ENCODE measurements at regions not wholly inside any gene's neighbourhood (a gene's known extent, or its start where the extent isn't known, plus 50 kb on each side); places are given as distances from the start of the nearest gene placed in this dataset.

DNA sequence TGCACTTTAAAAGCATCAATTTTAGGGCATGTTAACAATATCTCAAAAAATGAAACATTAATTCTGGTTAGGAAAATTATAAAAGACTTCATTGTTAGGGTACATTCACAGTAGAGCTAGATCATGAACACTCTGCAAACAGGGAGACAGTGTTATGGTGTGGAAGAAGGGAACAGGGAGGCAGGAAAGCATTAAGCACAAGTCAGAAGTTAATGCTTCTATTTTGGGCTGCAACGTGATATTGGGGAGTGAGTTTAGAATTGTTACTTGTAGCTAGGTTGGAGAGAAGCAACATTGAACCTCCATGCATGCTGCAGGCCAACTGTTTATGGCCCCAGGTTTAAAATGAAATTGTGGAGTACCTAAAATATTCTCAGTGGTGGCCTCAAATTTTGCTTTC is 278.1 kb upstream of the NMUR2 start:
- Histone ChIP-seq H3K4me1 (ENCODE audit: control insufficient read depth, insufficient read depth, low read length) (no peaks in the 10 kb centered on the region), H3K9me3 (replicated peaks; ENCODE audit: control insufficient read depth, low read depth, low read length) (no peaks in the 10 kb centered on the region), H3K27me3 (ENCODE audit: control insufficient read depth, insufficient read depth, low read length) (no peaks in the 10 kb centered on the region), H3K36me3 (ENCODE audit: control insufficient read depth, insufficient read depth, low read length) (no peaks in the 10 kb centered on the region), H3K4me3 (ENCODE audit: low read length) (no peak overlapping the region), H3K27ac (ENCODE audit: low read length) (no peak overlapping the region)
- WGBS (ENCODE audit: insufficient coverage): 44% methylated on average over 1 of the region's 1 CpG
- peak; percentile 5 for DNase-seq

DNA sequence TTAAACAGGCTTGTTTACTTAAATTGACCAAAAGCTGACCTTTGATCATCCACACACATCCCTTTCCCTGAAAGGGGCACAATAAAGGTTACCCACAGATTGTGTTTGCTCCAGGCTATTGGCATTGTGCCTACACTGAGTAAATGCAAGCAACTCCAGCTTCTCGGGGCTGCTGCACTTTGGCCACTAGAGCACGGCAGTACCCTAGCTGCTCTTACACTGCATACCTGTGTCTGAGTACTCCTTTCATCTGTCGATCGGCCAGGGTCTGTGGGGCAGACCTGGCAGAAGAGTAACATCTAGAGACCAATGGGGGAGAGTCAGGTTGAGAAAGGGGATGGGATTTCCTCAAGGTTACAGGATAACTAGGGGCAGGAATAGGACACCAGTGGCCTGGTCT is 281.9 kb upstream of the NMUR2 start:
- DNase-seq: no peak
- WGBS (ENCODE audit: insufficient coverage): no CpG with 5 or more reads among the region's 4 CpGs
- Histone ChIP-seq H3K27me3 (ENCODE audit: control insufficient read depth, insufficient read depth, low read length) (no peaks in the 10 kb centered on the region), H3K27ac (ENCODE audit: low read length) (no peak overlapping the region), H3K9me3 (replicated peaks; ENCODE audit: control insufficient read depth, low read depth, low read length) (no peaks in the 10 kb centered on the region), H3K4me3 (ENCODE audit: low read length) (no peak overlapping the region), H3K4me1 (ENCODE audit: control insufficient read depth, insufficient read depth, low read length) (no peaks in the 10 kb centered on the region), H3K36me3 (ENCODE audit: control insufficient read depth, insufficient read depth, low read length) (no peaks in the 10 kb centered on the region)

DNA sequence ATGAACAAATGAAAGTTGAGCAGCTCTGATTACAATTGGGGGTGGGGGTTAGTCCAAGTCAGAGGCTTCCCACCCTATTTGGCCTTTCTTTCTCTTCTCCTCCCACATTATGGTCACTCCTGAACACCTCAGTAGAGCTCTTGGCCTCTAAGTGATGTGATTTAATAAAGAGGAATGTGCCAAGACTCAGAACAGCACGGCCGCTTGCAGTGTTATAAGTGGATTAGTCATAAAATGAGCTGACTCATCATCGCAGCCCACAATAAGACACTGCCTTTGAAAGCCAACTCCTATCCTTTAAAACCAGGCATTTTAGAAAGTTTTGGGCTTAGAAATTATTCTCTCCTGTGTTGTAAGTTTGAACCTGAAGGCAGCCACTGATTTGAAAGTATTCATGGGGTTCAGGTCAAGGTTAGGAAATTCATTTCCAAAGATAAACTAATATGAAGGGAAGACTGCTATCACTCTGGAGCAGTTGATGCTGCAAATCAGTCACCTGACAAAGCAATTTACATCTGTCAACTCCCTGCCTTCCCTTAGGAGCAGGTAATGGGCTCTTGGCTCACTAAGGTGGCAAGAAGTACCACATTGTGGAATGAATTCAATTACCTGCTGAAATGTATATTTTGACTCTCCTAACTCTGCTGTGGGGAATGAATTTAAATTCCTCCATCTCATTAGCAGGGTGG is 283.6 kb upstream of the NMUR2 start:
- Histone ChIP-seq H3K4me3 (ENCODE audit: low read length) (no peak overlapping the region), H3K36me3 (ENCODE audit: control insufficient read depth, insufficient read depth, low read length) (no peaks in the 10 kb centered on the region), H3K9me3 (replicated peaks; ENCODE audit: control insufficient read depth, low read depth, low read length) (peaks cover 2% of the 10 kb centered on the region), H3K27ac (ENCODE audit: low read length) (no peak overlapping the region), H3K27me3 (ENCODE audit: control insufficient read depth, insufficient read depth, low read length) (no peaks in the 10 kb centered on the region), H3K4me1 (ENCODE audit: control insufficient read depth, insufficient read depth, low read length) (no peaks in the 10 kb centered on the region)
- DNase-seq: peak; percentile 47
- whole genome bisulfite sequencing (ENCODE audit: insufficient coverage): no CpG with 5 or more reads among the region's 3 CpGs

DNA sequence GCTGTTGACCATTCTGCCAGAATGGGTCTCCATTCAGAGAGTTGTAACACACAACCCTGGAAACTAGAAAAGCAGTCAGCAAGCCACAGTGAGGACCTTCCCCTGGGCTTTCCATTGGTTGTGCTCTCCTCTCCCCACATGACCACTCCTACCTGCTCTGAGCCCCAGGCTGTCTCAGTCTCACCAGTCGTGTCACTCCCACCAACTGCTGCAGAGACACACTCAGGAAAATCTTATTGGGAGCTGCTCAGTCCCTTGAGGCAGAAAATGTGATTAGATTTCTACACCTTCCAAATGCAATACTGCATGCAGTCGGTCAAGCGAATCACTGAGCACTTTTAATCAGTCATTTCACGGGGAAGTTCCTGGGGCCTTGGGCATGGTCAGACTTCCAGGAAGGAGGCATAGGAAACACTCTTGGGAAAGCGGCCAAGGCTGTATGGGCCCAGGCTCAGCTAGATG is 284.2 kb upstream of the NMUR2 start:
- H3K36me3 ChIP-seq (ENCODE audit: control insufficient read depth, insufficient read depth, low read length): no peaks in the 10 kb centered on the region
- DNase-seq: no peak
- no peaks in the 10 kb centered on the region for H3K27me3 ChIP-seq (ENCODE audit: control insufficient read depth, insufficient read depth, low read length)
- H3K9me3 ChIP-seq (replicated peaks; ENCODE audit: control insufficient read depth, low read depth, low read length): peaks cover 2% of the 10 kb centered on the region
- H3K4me3 ChIP-seq (ENCODE audit: low read length): no peak overlapping the region
- WGBS (ENCODE audit: insufficient coverage): 92% methylated on average over 3 of the region's 5 CpGs
- no peak overlapping the region for H3K27ac ChIP-seq (ENCODE audit: low read length)
- no peaks in the 10 kb centered on the region for H3K4me1 ChIP-seq (ENCODE audit: control insufficient read depth, insufficient read depth, low read length)

DNA sequence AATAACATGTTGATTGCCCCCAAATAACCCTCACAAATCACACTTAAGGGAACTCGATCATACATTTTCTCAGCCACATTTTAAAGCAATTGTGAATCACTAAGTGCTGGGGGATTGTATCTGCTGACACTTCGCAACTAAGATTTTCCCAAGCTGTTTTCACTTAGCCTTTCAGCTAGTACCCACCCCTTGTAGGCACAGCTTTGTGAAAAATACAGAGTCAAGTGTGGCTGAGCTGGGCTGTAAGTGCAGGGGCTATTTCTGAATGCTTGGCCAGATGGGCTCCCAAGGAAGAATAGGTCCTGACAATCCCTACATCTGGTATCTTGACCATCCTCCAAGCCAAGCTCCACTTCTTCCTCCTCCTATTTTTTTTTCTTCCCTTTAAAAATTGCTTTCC is 289.2 kb upstream of the NMUR2 start:
- Histone ChIP-seq H3K36me3 (ENCODE audit: control insufficient read depth, insufficient read depth, low read length) (no peaks in the 10 kb centered on the region), H3K9me3 (replicated peaks; ENCODE audit: control insufficient read depth, low read depth, low read length) (peaks cover 6% of the 10 kb centered on the region), H3K27me3 (ENCODE audit: control insufficient read depth, insufficient read depth, low read length) (no peaks in the 10 kb centered on the region), H3K27ac (ENCODE audit: low read length) (no peak overlapping the region), H3K4me3 (ENCODE audit: low read length) (no peak overlapping the region), H3K4me1 (ENCODE audit: control insufficient read depth, insufficient read depth, low read length) (no peaks in the 10 kb centered on the region)
- no CpG with 5 or more reads among the region's 2 CpGs for WGBS (ENCODE audit: insufficient coverage)
- no peak for DNase-seq

DNA sequence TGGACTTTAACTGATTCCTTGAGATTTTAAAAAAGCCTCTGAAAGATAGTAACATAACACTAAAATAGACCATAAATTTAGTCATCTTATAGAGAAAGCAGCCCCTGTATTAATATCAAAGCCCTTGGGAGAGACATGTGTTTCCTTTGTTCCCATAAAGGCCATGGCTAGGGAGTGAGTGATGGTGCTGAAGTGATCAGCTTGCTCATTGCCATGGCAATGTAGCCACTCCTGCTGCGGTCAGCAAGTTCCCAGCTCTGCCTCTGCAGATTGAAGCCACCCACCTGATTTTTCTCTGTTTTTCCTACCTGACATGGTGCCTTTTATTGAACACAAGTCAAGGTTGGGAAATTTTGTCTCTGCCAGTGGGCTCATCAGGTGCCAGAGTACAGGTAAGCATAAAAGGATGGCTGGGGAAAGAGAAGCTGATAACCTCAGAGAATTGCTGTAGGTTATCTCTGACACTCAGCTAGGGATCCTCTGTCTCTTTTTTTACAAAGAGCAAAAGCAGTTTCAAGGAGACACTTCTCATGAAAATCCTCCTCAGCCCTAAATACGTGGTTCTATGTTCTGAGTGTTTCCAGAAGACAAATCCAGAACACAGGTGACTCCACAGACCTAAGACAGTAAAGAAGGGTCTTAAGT is 296.3 kb upstream of the NMUR2 start:
- H3K4me1 ChIP-seq (ENCODE audit: control insufficient read depth, insufficient read depth, low read length): no peaks in the 10 kb centered on the region

DNA sequence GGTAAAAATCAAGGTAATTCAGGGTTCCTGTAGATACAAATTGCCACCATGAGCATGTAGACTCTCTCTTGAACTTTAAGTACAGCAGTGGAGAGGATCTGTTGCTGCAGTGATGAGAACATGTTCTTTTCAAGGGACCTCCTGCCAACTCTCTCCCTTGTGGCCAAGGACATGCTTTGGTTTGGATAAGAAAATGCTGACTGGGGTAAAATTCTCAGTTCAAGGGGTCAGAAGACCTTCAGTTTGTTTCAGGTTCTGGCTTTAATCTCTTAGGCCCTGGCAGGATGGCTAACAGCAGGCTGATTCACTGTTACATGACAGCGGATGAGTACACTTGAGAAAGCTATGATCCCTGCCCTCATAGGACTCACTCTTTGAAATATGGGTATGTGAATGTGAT is 299.2 kb upstream of the NMUR2 start:
- no CpG with 5 or more reads among the region's 1 CpG for WGBS (ENCODE audit: insufficient coverage)
- no peaks in the 10 kb centered on the region for H3K36me3 ChIP-seq (ENCODE audit: control insufficient read depth, insufficient read depth, low read length)
- no peak overlapping the region for H3K4me3 ChIP-seq (ENCODE audit: low read length)
- no peak for DNase-seq
- H3K27me3 ChIP-seq (ENCODE audit: control insufficient read depth, insufficient read depth, low read length): no peaks in the 10 kb centered on the region
- peaks cover 3% of the 10 kb centered on the region for H3K9me3 ChIP-seq (replicated peaks; ENCODE audit: control insufficient read depth, low read depth, low read length)
- H3K27ac ChIP-seq (ENCODE audit: low read length): no peak overlapping the region
- no peaks in the 10 kb centered on the region for H3K4me1 ChIP-seq (ENCODE audit: control insufficient read depth, insufficient read depth, low read length)

More for the DNA sequence above, 296.3 kb upstream of the NMUR2 start:
- Histone ChIP-seq H3K36me3 (ENCODE audit: control insufficient read depth, insufficient read depth, low read length) (no peaks in the 10 kb centered on the region), H3K9me3 (replicated peaks; ENCODE audit: control insufficient read depth, low read depth, low read length) (peaks cover 5% of the 10 kb centered on the region), H3K27ac (ENCODE audit: low read length) (no peak overlapping the region), H3K27me3 (ENCODE audit: control insufficient read depth, insufficient read depth, low read length) (no peaks in the 10 kb centered on the region), H3K4me3 (ENCODE audit: low read length) (no peak overlapping the region)
- WGBS (ENCODE audit: insufficient coverage): no CpG with 5 or more reads among the region's 2 CpGs
- DNase-seq: no peak

DNA sequence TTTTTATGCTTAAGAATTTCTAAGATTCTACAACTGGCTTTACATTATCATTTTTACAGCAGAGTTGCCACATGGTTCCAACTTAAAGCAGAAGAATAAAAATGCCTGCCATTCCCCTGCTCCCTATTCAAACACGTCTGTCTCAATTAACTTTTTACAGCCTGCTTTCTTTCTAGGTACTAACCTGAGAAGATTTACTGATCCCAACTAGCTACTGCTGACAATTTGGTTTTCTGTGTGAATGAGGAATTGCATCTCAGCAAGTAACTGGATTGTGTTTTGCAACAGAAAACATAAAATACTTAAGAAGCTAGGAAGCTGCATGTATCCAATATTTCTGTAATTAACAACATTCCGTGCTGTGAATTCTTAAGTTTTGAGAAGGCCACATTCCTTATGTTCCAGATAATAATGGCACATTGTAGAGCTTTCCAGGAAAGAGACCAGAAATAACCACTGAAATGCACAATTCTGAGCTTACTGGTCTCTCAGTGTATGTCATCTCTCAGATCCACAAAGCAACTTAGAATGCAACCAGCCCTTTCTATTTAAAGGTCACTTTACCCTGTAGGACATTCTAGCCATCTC is 306.8 kb upstream of the NMUR2 start:
- Histone ChIP-seq H3K4me1 (ENCODE audit: control insufficient read depth, insufficient read depth, low read length) (no peaks in the 10 kb centered on the region), H3K9me3 (replicated peaks; ENCODE audit: control insufficient read depth, low read depth, low read length) (no peaks in the 10 kb centered on the region), H3K27ac (ENCODE audit: low read length) (no peak overlapping the region), H3K27me3 (ENCODE audit: control insufficient read depth, insufficient read depth, low read length) (no peaks in the 10 kb centered on the region), H3K36me3 (ENCODE audit: control insufficient read depth, insufficient read depth, low read length) (no peaks in the 10 kb centered on the region), H3K4me3 (ENCODE audit: low read length) (no peak overlapping the region)
- WGBS (ENCODE audit: insufficient coverage): no CpG with 5 or more reads among the region's 2 CpGs
- no peak for DNase-seq

DNA sequence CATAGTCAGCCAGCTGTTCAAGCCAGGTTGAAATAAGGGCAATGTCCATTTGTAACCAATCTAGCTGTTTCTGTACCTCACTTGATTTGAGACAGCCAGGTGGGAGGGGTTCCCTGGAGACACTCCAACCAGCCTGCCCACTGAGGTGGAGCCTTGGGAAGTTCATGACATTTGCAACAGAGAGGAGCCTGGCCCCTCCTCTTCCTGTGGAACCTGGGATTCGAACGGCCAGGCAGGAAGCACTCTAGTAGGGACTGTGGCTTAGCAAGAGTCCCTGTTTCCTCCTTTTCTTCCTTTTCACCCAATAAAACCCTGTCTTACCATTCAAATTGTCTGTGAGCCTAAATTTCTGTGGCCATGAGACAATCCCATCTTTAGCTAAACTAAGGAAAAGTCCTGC is 312.3 kb upstream of the NMUR2 start:
- Histone ChIP-seq H3K27ac (ENCODE audit: low read length) (no peak overlapping the region), H3K36me3 (ENCODE audit: control insufficient read depth, insufficient read depth, low read length) (no peaks in the 10 kb centered on the region), H3K9me3 (replicated peaks; ENCODE audit: control insufficient read depth, low read depth, low read length) (peaks cover 8% of the 10 kb centered on the region), H3K4me3 (ENCODE audit: low read length) (no peak overlapping the region), H3K4me1 (ENCODE audit: control insufficient read depth, insufficient read depth, low read length) (no peaks in the 10 kb centered on the region), H3K27me3 (ENCODE audit: control insufficient read depth, insufficient read depth, low read length) (no peaks in the 10 kb centered on the region)
- DNase-seq: no peak
- no CpG with 5 or more reads among the region's 2 CpGs for WGBS (ENCODE audit: insufficient coverage)

DNA sequence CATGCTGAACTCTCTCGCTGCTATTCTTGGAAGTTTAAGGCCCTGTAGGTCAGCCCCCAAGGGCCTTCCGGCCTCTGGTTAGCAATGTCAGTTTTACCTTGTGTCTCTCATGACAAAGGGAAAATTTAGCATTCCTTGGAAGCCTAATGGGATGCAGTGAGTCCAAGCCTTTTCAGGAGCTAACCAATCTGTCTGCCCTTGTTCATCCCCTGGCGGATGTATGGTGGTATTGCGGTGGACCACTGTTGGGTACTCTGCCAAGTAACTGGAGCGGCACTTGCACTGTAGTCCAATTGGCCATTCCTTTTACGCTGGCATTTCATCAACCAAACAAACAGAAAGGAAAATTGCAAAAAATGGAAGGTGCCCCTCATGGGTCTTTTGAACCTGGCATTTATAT is 318.4 kb upstream of the NMUR2 start:
- no peak for DNase-seq
- Histone ChIP-seq H3K27me3 (ENCODE audit: control insufficient read depth, insufficient read depth, low read length) (no peaks in the 10 kb centered on the region), H3K9me3 (replicated peaks; ENCODE audit: control insufficient read depth, low read depth, low read length) (peaks cover 30% of the 10 kb centered on the region), H3K4me3 (ENCODE audit: low read length) (no peak overlapping the region), H3K4me1 (ENCODE audit: control insufficient read depth, insufficient read depth, low read length) (no peaks in the 10 kb centered on the region), H3K36me3 (ENCODE audit: control insufficient read depth, insufficient read depth, low read length) (no peaks in the 10 kb centered on the region), H3K27ac (ENCODE audit: low read length) (no peak overlapping the region)
- 90% methylated on average over 6 of the region's 6 CpGs for WGBS (ENCODE audit: insufficient coverage)
